Parathyroid adenoma (tissue), 2 donors: ENCODE measurements at regions not wholly inside any gene's neighbourhood (a gene's known extent, or its start where the extent isn't known, plus 50 kb on each side); places are given as distances from the start of the nearest gene placed in this dataset.

Source experiments
- H2AFZ ChIP-seq: fragments of 300-600 bp; sonication (generic); one replicate; pipeline ENCODE4 v1.7.0; 2017; ENCODE audit warnings: antibody characterized with exemption, mild to moderate bottlenecking
- H3K27ac ChIP-seq: fragments of 300-600 bp; sonication (generic); one replicate; pipeline ENCODE4 v1.7.0; 2017
- H3K27me3 ChIP-seq: fragments of 300-600 bp; sonication (generic); one replicate; pipeline ENCODE4 v1.7.0; 2017; ENCODE audit warnings: low read length; ENCODE audit not compliant: control insufficient read depth, insufficient read depth
- H3K36me3 ChIP-seq: fragments of 300-600 bp; sonication (generic); one replicate; pipeline ENCODE4 v1.7.0; 2017; ENCODE audit warnings: low read length; ENCODE audit not compliant: control insufficient read depth, insufficient read depth
- H3K4me1 ChIP-seq: fragments of 300-600 bp; sonication (generic); one replicate; pipeline ENCODE4 v1.7.0; 2017; ENCODE audit warnings: control low read depth
- H3K4me2 ChIP-seq: fragments of 300-600 bp; sonication (generic); one replicate; pipeline ENCODE4 v1.7.0; 2017; ENCODE audit warnings: low read length
- H3K4me3 ChIP-seq: fragments of 300-600 bp; sonication (generic); one replicate; pipeline ENCODE4 v1.7.0; 2017; ENCODE audit warnings: low read depth, low read length
- H3K79me2 ChIP-seq: fragments of 300-600 bp; sonication (generic); one replicate; pipeline ENCODE4 v1.7.0; 2017; ENCODE audit warnings: control low read depth
- H3K9ac ChIP-seq: fragments of 300-600 bp; sonication (generic); one replicate; pipeline ENCODE4 v1.7.0; 2017; ENCODE audit warnings: mild to moderate bottlenecking
- H3K9me3 ChIP-seq: fragments of 300-600 bp; sonication (generic); one replicate; pipeline ENCODE4 v1.7.0; 2017; ENCODE audit warnings: low read length; ENCODE audit not compliant: control insufficient read depth
- TF ChIP-seq, protein P1 (sequence below): fragments of 300-600 bp; sonication (generic); IDR thresholded peaks from one replicate; pipeline ENCODE4 v1.7.0; 2017; ENCODE audit warnings: antibody characterized with exemption, mild to moderate bottlenecking
- donor health status: primary hyperparathyroidism.

DNA sequence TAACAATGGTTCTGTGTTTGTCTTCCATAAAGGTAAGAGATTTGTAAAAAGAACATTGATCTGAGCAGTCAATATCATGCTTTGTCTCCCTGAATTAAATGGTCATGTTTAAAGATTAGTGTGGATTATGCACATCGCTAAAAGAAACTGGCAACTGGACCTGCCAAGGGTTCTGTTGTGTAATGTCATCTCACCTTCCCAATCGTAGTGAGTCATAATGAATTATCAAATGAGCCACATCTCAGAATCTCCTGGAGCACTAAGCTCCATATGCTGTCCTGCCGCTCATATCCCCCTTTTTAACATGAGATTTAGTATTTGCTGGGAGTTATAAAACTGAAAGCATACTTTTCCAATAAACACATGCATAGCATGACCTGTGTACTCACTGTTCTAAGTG is 187.0 kb upstream of the OPRM1 start:
- Histone ChIP-seq H3K4me1 (no peaks in the 10 kb centered on the region), H3K4me2 (no peak overlapping the region), H3K79me2 (no peaks in the 10 kb centered on the region), H3K9ac (no peak overlapping the region), H3K9me3 (no peaks in the 10 kb centered on the region), H3K27me3 (no peaks in the 10 kb centered on the region), H2AFZ (no peak overlapping the region), H3K36me3 (no peaks in the 10 kb centered on the region), H3K4me3 (no peak overlapping the region), H3K27ac (no peak overlapping the region)
- TF ChIP-seq, protein P1, sequence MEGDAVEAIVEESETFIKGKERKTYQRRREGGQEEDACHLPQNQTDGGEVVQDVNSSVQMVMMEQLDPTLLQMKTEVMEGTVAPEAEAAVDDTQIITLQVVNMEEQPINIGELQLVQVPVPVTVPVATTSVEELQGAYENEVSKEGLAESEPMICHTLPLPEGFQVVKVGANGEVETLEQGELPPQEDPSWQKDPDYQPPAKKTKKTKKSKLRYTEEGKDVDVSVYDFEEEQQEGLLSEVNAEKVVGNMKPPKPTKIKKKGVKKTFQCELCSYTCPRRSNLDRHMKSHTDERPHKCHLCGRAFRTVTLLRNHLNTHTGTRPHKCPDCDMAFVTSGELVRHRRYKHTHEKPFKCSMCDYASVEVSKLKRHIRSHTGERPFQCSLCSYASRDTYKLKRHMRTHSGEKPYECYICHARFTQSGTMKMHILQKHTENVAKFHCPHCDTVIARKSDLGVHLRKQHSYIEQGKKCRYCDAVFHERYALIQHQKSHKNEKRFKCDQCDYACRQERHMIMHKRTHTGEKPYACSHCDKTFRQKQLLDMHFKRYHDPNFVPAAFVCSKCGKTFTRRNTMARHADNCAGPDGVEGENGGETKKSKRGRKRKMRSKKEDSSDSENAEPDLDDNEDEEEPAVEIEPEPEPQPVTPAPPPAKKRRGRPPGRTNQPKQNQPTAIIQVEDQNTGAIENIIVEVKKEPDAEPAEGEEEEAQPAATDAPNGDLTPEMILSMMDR, result no peak

DNA sequence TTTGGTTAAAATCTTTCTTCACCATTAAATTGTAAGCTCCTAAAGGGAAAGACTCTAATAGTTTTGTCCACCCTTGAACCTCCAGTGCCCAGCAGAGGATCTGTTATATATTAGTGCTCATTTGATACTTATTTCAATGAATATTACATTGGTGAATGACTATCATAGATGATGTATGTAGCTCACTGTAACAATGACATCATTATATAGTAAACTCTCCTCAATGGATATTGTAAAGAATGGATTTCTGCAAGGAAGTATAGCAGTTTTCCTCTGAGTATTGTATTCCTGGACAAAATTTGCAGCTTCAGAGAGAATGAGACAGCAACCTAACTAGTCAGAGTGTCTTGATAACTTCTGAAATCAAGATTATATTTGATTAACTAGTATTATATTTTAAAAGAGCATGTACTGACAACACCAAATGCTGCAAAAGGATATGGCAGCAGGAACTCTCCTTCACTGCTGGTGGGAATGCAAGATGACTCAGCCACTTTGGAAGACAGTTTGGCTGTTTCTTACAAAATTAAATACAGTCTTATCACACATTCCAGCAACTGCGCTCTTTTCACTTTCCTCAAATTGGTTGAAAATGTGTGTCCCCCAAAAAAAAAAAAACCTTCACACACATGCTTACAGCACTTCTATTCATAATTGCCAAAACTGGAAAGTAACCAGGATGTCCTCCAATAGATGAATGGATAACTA is 189.8 kb upstream of the OPRM1 start:
- Histone ChIP-seq H3K4me2 (no peak overlapping the region), H3K9ac (no peak overlapping the region), H3K36me3 (no peaks in the 10 kb centered on the region), H3K79me2 (no peaks in the 10 kb centered on the region), H3K4me3 (no peak overlapping the region), H3K9me3 (no peaks in the 10 kb centered on the region), H3K27ac (no peak overlapping the region), H2AFZ (no peak overlapping the region), H3K27me3 (no peaks in the 10 kb centered on the region), H3K4me1 (no peaks in the 10 kb centered on the region)
- TF ChIP-seq, protein P1, result no peak

DNA sequence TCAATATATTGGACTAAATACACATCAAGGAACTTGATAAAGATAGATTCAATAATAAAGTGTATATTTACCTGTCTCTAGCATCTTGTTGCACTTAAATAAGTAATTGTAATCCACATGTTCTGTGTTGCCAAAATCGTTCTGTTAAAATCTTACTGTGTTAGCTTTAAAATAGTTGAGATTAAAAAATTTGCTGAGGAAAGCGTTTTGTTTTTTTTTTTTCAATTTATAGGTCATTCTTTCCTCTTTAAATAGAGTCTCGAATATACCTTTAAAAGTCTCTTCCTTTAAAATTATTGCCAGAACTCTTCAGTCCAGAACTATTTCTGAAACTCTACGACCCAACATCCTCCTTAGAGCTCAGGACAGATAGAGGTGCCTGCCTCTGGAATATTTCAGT is 195.6 kb upstream of the OPRM1 start:
- Histone ChIP-seq H3K36me3 (no peaks in the 10 kb centered on the region), H3K4me1 (no peaks in the 10 kb centered on the region), H2AFZ (no peak overlapping the region), H3K9ac (no peak overlapping the region), H3K27me3 (no peaks in the 10 kb centered on the region), H3K4me2 (no peak overlapping the region), H3K9me3 (no peaks in the 10 kb centered on the region), H3K79me2 (no peaks in the 10 kb centered on the region), H3K27ac (no peak overlapping the region), H3K4me3 (no peak overlapping the region)
- TF ChIP-seq, protein P1, result no peak

DNA sequence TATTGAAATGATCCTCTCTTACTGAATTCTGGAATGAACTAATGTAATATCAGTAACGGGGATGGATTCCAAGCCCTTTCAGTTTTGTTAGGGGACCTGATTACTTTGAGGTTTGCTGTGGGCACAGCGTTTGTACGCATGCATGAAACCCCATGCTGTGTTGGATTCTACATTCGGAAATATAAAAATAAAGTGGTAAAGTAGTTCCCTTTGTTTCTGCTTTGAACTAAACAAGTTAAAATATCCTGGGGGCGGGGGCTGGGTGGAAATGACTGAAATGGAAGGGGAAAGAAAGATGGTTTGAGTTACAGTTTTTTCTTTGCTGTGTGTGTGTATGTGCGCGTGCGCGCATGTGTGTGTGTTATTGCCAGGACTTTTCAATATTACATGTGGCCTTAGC is 196.5 kb upstream of the OPRM1 start:
- no peaks in the 10 kb centered on the region for H3K27me3 ChIP-seq
- no peak overlapping the region for H2AFZ ChIP-seq
- no peak overlapping the region for H3K9ac ChIP-seq
- TF ChIP-seq, protein P1, result no peak
- H3K36me3 ChIP-seq, result no peaks in the 10 kb centered on the region
- no peaks in the 10 kb centered on the region for H3K4me1 ChIP-seq
- no peak overlapping the region for H3K4me2 ChIP-seq
- no peaks in the 10 kb centered on the region for H3K9me3 ChIP-seq
- no peaks in the 10 kb centered on the region for H3K79me2 ChIP-seq
- H3K4me3 ChIP-seq, result no peak overlapping the region
- H3K27ac ChIP-seq, result no peak overlapping the region
